H1 (cell line): ENCODE measurements at regions not wholly inside any gene's neighbourhood (a gene's known extent, or its start where the extent isn't known, plus 50 kb on each side); places are given as distances from the start of the nearest gene placed in this dataset.

Experiments used
- ASH2L ChIP-seq: fragments of 200-600, 300-600 bp; sonication (generic); IDR thresholded peaks from one replicate; pipeline ENCODE4 v1.7.1; 2017; ENCODE audit warnings: low read length
- CHD7 ChIP-seq: fragments of 300-600 bp; sonication (generic); IDR thresholded peaks from 2 replicates; pipeline ENCODE4 v1.7.1; 2012; ENCODE audit warnings: low read length, moderate library complexity, mild to moderate bottlenecking, inconsistent platforms; ENCODE audit not compliant: insufficient replicate concordance
- RAD21 ChIP-seq, 2 experiments: IDR thresholded peaks in 1 of 2; conservative IDR thresholded peaks in 1 of 2; 2 replicates each; pipeline ENCODE4 v1.6.1; 2011; ENCODE audit warnings: low read depth in 2 of 2, low read length in 2 of 2, improper control_type of control experiment in 1 of 2, inconsistent platforms in 1 of 2, mild to moderate bottlenecking in 1 of 2, moderate library complexity in 1 of 2

DNA sequence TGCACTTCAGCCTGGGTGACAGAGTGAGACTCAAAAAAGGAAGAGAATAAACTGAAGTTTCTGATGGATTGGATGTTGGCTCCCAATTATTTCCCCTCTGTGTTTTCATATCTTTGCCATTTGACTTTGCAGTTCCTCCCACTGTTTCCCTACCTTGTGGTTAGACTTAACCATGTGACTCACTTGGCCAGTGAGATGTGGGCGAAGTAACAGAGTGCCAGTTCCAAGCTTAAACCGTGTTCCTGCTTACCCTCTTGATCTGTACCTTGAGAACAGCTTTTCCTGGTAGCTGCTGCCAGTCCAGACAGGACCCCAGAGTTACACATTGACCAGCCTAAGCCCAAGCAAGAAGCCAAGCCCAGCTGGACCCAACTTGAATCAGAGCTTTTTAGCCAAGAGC is 323.4 kb downstream of the LTN1 start (continued):
- TF ChIP-seq CHD7, result no peak
- TF ChIP-seq RAD21 (IDR thresholded peaks at IDR 0.05 in 1 of 2, conservative IDR thresholded peaks at IDR 0.05 in 1 of 2; ENCODE audit: low read depth in 2 of 2, low read length in 2 of 2), result no peak
- TF ChIP-seq ASH2L, result no peak
